Lower leg skin (tissue), 3 donors: ENCODE measurements at regions not wholly inside any gene's neighbourhood (a gene's known extent, or its start where the extent isn't known, plus 50 kb on each side); places are given as distances from the start of the nearest gene placed in this dataset.

Experiments used
- POLR2A ChIP-seq, 2 donors: fragments of 450-650 bp; IDR thresholded peaks; one replicate each; pipeline ENCODE4 v1.6.1; 2016 to 2017; ENCODE audit warnings: antibody characterized with exemption in 2 of 2, mild to moderate bottlenecking in 1 of 2, moderate library complexity in 1 of 2
- TF ChIP-seq, protein P1 (sequence below), 3 donors: fragments of 450-650 bp; IDR thresholded peaks; one replicate each; pipeline ENCODE4 v1.5.1; 2016; ENCODE audit warnings: antibody characterized with exemption in 3 of 3, mild to moderate bottlenecking in 3 of 3, moderate library complexity in 2 of 3

DNA sequence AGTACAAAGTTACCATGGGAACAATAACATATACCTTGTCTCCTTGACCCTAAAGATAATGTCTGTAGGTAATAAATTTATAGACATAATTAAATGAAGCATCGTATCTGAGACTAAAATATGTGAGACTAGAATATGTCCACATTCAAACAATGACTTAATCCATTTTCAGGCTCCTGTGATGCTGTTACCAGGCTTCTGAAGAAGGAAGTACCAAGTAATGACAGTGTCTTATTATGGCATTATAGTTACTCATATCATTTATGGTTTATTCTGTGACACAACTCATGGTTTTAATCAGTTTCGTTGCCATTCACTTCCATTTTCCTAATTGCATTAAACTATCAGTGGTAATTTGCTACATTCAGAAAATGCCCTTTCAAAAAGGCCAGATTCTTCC lies 100.6 kb upstream of the GPM6B start:
- TF ChIP-seq, protein P1, sequence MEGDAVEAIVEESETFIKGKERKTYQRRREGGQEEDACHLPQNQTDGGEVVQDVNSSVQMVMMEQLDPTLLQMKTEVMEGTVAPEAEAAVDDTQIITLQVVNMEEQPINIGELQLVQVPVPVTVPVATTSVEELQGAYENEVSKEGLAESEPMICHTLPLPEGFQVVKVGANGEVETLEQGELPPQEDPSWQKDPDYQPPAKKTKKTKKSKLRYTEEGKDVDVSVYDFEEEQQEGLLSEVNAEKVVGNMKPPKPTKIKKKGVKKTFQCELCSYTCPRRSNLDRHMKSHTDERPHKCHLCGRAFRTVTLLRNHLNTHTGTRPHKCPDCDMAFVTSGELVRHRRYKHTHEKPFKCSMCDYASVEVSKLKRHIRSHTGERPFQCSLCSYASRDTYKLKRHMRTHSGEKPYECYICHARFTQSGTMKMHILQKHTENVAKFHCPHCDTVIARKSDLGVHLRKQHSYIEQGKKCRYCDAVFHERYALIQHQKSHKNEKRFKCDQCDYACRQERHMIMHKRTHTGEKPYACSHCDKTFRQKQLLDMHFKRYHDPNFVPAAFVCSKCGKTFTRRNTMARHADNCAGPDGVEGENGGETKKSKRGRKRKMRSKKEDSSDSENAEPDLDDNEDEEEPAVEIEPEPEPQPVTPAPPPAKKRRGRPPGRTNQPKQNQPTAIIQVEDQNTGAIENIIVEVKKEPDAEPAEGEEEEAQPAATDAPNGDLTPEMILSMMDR (IDR thresholded peaks at IDR 0.05), result no peak
- no peak for TF ChIP-seq POLR2A (IDR thresholded peaks at IDR 0.05)
